GM12878 (cell line): ENCODE measurements at regions not wholly inside any gene's neighbourhood (a gene's known extent, or its start where the extent isn't known, plus 50 kb on each side); places are given as distances from the start of the nearest gene placed in this dataset.

Experiments used
- ATAC-seq: fragments of 200-7000 bp; cut with Tn5 transposase; 3 replicates; pipeline ENCODE4 v1.9.1; 2020; ENCODE audit warnings: mild to moderate bottlenecking, moderate library complexity
- BruUV-seq: library from RNA; stranded (reverse); fragments of 400-500 nt; replicated peaks from 2 replicates; lab custom pipeline; 2021; lab: Mats Ljungman, UMichigan
- CTCF ChIA-PET: fragments of 300-600 bp; sonication (Branson Sonifier 250); formaldehyde crosslinking; extraction: SDS; loops from one replicate; lab custom pipeline; 2021; ENCODE audit warnings: inconsistent platforms; lab: Yijun Ruan, JAX
- POLR2A ChIA-PET: fragments of 350-600 bp; formaldehyde crosslinking; extraction: SDS; loops from one replicate; lab custom pipeline; 2021; ENCODE audit warnings: inconsistent platforms; lab: Charles Lee
- RAD21 ChIA-PET: fragments of 300-600 bp; sonication (Branson Sonifier 250); formaldehyde crosslinking; loops from one replicate; lab custom pipeline; 2023; ENCODE audit warnings: antibody characterized with exemption; ENCODE audit not compliant: unreplicated experiment; lab: Charles Lee
- SMC1A ChIA-PET: fragments of 300-600 bp; sonication (Branson Sonifier 250); formaldehyde crosslinking; loops from one replicate; lab custom pipeline; 2023; ENCODE audit not compliant: unreplicated experiment, uncharacterized antibody; lab: Charles Lee
- DNase-seq: peaks from one replicate; pipeline ENCODE4 v3.0.0-alpha.2; 2011; ENCODE audit warnings: low read depth, low spot score
- FAIRE-seq: peaks from 3 replicates; lab custom pipeline; 2011; peaks lifted over from hg19 to GRCh38; lab: Jason Lieb, UNC
- H2AFZ ChIP-seq: 2 replicates; pipeline ENCODE4 v1.6.0; 2011; ENCODE audit warnings: low read depth, low read length, control low read depth; ENCODE audit not compliant: control insufficient read depth
- H3K27ac ChIP-seq: 2 replicates; pipeline ENCODE4 v1.5.1; 2011; ENCODE audit warnings: control low read depth; ENCODE audit not compliant: control insufficient read depth, insufficient read depth
- H3K27me3 ChIP-seq, 2 experiments: replicated peaks in 1 of 2; 2 replicates each; pipeline versions ENCODE4 v1.6.0 to v1.6.1; 2011; ENCODE audit warnings: low read length in 1 of 2; ENCODE audit not compliant: control insufficient read depth in 2 of 2, insufficient read depth in 2 of 2
- H3K36me3 ChIP-seq, 2 experiments: 2 replicates each; pipeline ENCODE4 v1.5.1; 2011; ENCODE audit warnings: low read length in 1 of 2; ENCODE audit not compliant: control insufficient read depth in 2 of 2, insufficient read depth in 2 of 2
- H3K4me1 ChIP-seq: 2 replicates; pipeline ENCODE4 v1.6.1; 2011; ENCODE audit warnings: mild to moderate bottlenecking, low read length, moderate library complexity, mixed read lengths; ENCODE audit not compliant: control insufficient read depth, insufficient read depth
- H3K4me2 ChIP-seq: 2 replicates; pipeline ENCODE4 v1.6.0; 2011; ENCODE audit warnings: control low read depth; ENCODE audit not compliant: control insufficient read depth, insufficient read depth
- H3K4me3 ChIP-seq: fragments of 200-600 bp; sonication (generic); 2 replicates; pipeline ENCODE4 v1.5.1; 2016
- H3K79me2 ChIP-seq: 2 replicates; pipeline ENCODE4 v1.6.0; 2011; ENCODE audit warnings: low read length; ENCODE audit not compliant: control insufficient read depth, insufficient read depth
- H3K9ac ChIP-seq: 2 replicates; pipeline ENCODE4 v1.8.0; 2011; ENCODE audit warnings: low read length, control low read depth, mixed read lengths; ENCODE audit not compliant: control insufficient read depth, insufficient read depth
- H3K9me3 ChIP-seq: replicated peaks from 3 replicates; pipeline ENCODE4 v1.5.1; 2011; ENCODE audit warnings: mild to moderate bottlenecking, low read length; ENCODE audit not compliant: control insufficient read depth, insufficient read depth
- H4K20me1 ChIP-seq: 2 replicates; pipeline ENCODE4 v1.6.0; 2011; ENCODE audit not compliant: control insufficient read depth, insufficient read depth
- ATF7 ChIP-seq: fragments of 450-650 bp; IDR thresholded peaks from 2 replicates; pipeline ENCODE4 v1.6.1; 2016; ENCODE audit warnings: low read depth, mild to moderate bottlenecking
- BACH1 ChIP-seq: fragments of 450-650 bp; IDR thresholded peaks from 2 replicates; pipeline ENCODE4 v1.6.1; 2017; ENCODE audit warnings: mild to moderate bottlenecking, borderline replicate concordance
- CREB1 ChIP-seq: IDR thresholded peaks from 2 replicates; pipeline ENCODE4 v1.6.1; 2012; ENCODE audit warnings: low read depth, mild to moderate bottlenecking, inconsistent platforms
- GATAD2B ChIP-seq: fragments of 450-650 bp; conservative IDR thresholded peaks from 2 replicates; pipeline ENCODE4 v1.6.1; 2017; ENCODE audit warnings: low read depth, mild to moderate bottlenecking, moderate library complexity
- IRF4 ChIP-seq: IDR thresholded peaks from 2 replicates; pipeline ENCODE4 v1.6.1; 2011; ENCODE audit warnings: low read depth, low read length
- LARP7 ChIP-seq: fragments of 450-650 bp; IDR thresholded peaks from 2 replicates; pipeline ENCODE4 v1.6.1; 2017; ENCODE audit warnings: mild to moderate bottlenecking
- MEF2A ChIP-seq: IDR thresholded peaks from 2 replicates; pipeline ENCODE4 v1.6.1; 2011; ENCODE audit warnings: low read depth, mild to moderate bottlenecking, low read length, moderate library complexity; ENCODE audit not compliant: insufficient read depth
- PAX8 ChIP-seq: fragments of 450-650 bp; IDR thresholded peaks from 2 replicates; pipeline ENCODE4 v1.6.1; 2017; ENCODE audit warnings: mild to moderate bottlenecking, moderate library complexity
- POU2F2 ChIP-seq: IDR thresholded peaks from 3 replicates; pipeline ENCODE4 v1.6.1; 2011; ENCODE audit warnings: low read depth, mild to moderate bottlenecking, low read length, borderline replicate concordance
- RELA ChIP-seq: fragments of 450-650 bp; IDR thresholded peaks from 2 replicates; pipeline ENCODE4 v1.8.0; 2014; ENCODE audit warnings: borderline replicate concordance; ENCODE audit not compliant: partially characterized antibody
- SIX5 ChIP-seq: IDR thresholded peaks from 2 replicates; pipeline ENCODE4 v1.6.1; 2011; ENCODE audit warnings: mild to moderate bottlenecking, low read depth, low read length, moderate library complexity; ENCODE audit not compliant: severe bottlenecking
- SMAD1 ChIP-seq: fragments of 450-650 bp; IDR thresholded peaks from 2 replicates; pipeline ENCODE4 v1.6.1; 2018; ENCODE audit warnings: mild to moderate bottlenecking, low read depth; ENCODE audit not compliant: partially characterized antibody
- SREBF2 ChIP-seq: IDR thresholded peaks from 2 replicates; pipeline ENCODE4 v1.6.1; 2012; ENCODE audit warnings: mild to moderate bottlenecking, low read length
- YY1 ChIP-seq: IDR thresholded peaks from 2 replicates; pipeline ENCODE4 v1.6.1; 2011; ENCODE audit warnings: low read depth, mild to moderate bottlenecking, low read length
- WGBS: methylation state at CpG from one replicate; pipeline ENCODE4 v1.1.6; 2016; ENCODE audit warnings: low lambda C conversion rate; ENCODE audit not compliant: insufficient replicate concordance, insufficient coverage; ENCODE audit errors: missing lambda C conversion rate; 5-methylcytosine and 5-hydroxymethylcytosine counted together
- in situ Hi-C: fragments of 300-500 bp; cut with MboI; formaldehyde crosslinking; loops from 9 replicates; pipeline ENCODE4 v1.14.3; 2018; ENCODE audit warnings: mixed read lengths
- intact Hi-C: fragments of 100-400 bp; cut with micrococcal nuclease; formaldehyde crosslinking; loops from one replicate; pipeline ENCODE4 v1.14.2; 2022; ENCODE audit not compliant: unreplicated experiment
- TF ChIP-seq, protein P1 (sequence below): fragments of 450-650 bp; IDR thresholded peaks from 2 replicates; pipeline ENCODE4 v1.6.1; 2017; ENCODE audit warnings: antibody characterized with exemption, mild to moderate bottlenecking, moderate library complexity
- TF ChIP-seq, protein P2 (sequence below): IDR thresholded peaks from 2 replicates; pipeline ENCODE4 v1.6.1; 2012; ENCODE audit warnings: mild to moderate bottlenecking, low read depth, low read length
- TF ChIP-seq, protein P3 (sequence below): fragments of 450-650 bp; IDR thresholded peaks from 2 replicates; pipeline ENCODE4 v1.6.1; 2017; ENCODE audit warnings: borderline replicate concordance

DNA sequence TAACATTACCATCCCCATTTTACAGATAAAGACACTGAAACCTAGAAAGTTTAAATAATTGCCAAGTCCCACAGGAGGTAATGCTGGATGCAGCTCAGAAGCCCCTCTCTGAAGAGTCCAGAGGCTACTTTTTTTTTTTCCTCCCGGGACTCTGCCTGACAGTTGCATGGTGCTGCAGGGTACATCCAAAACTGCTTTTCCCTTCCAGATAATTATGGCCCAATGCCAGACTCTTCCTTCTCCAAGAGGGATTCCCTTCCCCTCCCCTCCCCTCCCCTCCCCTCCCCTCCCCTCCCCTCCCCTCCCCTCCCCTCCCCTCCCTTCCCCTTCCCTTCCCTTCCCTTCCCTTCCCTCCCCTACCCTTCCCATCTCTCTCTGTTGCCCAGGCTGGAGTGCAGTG, 122.9 kb downstream of the LSMEM1 start:
- Histone ChIP-seq H3K27ac (no peak overlapping the region), H2AFZ (no peak overlapping the region), H3K4me3 (no peak overlapping the region), H3K79me2 (no peaks in the 10 kb centered on the region), H3K4me2 (no peak overlapping the region), H4K20me1 (no peaks in the 10 kb centered on the region), H3K4me1 (no peaks in the 10 kb centered on the region), H3K36me3 (no peaks in the 10 kb centered on the region), H3K27me3 (no peaks in the 10 kb centered on the region), H3K9ac (no peak overlapping the region), H3K9me3 (no peaks in the 10 kb centered on the region)
- RAD21 ChIA-PET = no interaction called here
- in situ Hi-C loops = no loop called here
- SMC1A ChIA-PET = no interaction called here
- BruUV-seq = no TSS peak
- TF ChIP-seq POU2F2 (no peak), BACH1 (no peak), MEF2A (no peak), SIX5 (no peak), RELA (no peak), CREB1 (no peak), ATF7 (no peak), YY1 (no peak), GATAD2B (no peak), SREBF2 (no peak), SMAD1 (no peak), LARP7 (no peak), PAX8 (no peak), IRF4 (no peak)
- TF ChIP-seq, protein P1, sequence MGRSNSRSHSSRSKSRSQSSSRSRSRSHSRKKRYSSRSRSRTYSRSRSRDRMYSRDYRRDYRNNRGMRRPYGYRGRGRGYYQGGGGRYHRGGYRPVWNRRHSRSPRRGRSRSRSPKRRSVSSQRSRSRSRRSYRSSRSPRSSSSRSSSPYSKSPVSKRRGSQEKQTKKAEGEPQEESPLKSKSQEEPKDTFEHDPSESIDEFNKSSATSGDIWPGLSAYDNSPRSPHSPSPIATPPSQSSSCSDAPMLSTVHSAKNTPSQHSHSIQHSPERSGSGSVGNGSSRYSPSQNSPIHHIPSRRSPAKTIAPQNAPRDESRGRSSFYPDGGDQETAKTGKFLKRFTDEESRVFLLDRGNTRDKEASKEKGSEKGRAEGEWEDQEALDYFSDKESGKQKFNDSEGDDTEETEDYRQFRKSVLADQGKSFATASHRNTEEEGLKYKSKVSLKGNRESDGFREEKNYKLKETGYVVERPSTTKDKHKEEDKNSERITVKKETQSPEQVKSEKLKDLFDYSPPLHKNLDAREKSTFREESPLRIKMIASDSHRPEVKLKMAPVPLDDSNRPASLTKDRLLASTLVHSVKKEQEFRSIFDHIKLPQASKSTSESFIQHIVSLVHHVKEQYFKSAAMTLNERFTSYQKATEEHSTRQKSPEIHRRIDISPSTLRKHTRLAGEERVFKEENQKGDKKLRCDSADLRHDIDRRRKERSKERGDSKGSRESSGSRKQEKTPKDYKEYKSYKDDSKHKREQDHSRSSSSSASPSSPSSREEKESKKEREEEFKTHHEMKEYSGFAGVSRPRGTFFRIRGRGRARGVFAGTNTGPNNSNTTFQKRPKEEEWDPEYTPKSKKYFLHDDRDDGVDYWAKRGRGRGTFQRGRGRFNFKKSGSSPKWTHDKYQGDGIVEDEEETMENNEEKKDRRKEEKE = no peak
- TF ChIP-seq, protein P2, sequence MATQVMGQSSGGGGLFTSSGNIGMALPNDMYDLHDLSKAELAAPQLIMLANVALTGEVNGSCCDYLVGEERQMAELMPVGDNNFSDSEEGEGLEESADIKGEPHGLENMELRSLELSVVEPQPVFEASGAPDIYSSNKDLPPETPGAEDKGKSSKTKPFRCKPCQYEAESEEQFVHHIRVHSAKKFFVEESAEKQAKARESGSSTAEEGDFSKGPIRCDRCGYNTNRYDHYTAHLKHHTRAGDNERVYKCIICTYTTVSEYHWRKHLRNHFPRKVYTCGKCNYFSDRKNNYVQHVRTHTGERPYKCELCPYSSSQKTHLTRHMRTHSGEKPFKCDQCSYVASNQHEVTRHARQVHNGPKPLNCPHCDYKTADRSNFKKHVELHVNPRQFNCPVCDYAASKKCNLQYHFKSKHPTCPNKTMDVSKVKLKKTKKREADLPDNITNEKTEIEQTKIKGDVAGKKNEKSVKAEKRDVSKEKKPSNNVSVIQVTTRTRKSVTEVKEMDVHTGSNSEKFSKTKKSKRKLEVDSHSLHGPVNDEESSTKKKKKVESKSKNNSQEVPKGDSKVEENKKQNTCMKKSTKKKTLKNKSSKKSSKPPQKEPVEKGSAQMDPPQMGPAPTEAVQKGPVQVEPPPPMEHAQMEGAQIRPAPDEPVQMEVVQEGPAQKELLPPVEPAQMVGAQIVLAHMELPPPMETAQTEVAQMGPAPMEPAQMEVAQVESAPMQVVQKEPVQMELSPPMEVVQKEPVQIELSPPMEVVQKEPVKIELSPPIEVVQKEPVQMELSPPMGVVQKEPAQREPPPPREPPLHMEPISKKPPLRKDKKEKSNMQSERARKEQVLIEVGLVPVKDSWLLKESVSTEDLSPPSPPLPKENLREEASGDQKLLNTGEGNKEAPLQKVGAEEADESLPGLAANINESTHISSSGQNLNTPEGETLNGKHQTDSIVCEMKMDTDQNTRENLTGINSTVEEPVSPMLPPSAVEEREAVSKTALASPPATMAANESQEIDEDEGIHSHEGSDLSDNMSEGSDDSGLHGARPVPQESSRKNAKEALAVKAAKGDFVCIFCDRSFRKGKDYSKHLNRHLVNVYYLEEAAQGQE = no peak
- TF ChIP-seq, protein P3, sequence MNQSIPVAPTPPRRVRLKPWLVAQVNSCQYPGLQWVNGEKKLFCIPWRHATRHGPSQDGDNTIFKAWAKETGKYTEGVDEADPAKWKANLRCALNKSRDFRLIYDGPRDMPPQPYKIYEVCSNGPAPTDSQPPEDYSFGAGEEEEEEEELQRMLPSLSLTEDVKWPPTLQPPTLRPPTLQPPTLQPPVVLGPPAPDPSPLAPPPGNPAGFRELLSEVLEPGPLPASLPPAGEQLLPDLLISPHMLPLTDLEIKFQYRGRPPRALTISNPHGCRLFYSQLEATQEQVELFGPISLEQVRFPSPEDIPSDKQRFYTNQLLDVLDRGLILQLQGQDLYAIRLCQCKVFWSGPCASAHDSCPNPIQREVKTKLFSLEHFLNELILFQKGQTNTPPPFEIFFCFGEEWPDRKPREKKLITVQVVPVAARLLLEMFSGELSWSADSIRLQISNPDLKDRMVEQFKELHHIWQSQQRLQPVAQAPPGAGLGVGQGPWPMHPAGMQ = no peak
- ATAC-seq (no peak), FAIRE-seq (no peak), DNase-seq (no peak)
- intact Hi-C loops = no loop called here
- WGBS = 44% methylated on average over 1 of the region's 1 CpG
- CTCF ChIA-PET = interaction anchor here (0.5 to 0.6 kb wide), 2 partner anchors 26 to 281 kb away, joined by 3 read pairs; no protein-coding TSS in a partner anchor
- POLR2A ChIA-PET = no interaction called here
